ENCODE measurements at regions not wholly inside any gene's neighbourhood (a gene's known extent, or its start where the extent isn't known, plus 50 kb on each side); places are given as distances from the start of the nearest gene placed in this dataset.
"Not testable (repeated sequence)": the region's sequence is repeated elsewhere in the genome, so short reads cannot be mapped to it uniquely, and the experiment has no call there.

DNA sequence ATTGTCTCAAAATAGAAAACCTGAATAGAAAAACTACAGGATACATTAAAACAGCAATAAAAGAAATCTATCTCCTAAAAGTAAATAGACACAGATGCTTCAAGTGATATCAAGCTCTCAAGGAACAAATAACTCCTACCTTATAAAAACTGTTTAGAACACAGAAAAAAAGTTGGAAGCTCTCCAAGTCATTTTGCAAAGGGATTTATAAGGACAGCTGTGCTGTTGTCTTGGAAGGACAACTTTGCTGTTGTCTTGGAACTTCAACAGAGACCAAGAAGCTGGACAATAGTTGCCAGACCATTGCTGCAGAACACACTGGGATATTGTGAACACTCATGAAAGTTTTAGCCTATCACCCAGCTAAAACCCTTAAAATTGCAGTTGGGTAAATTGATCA is 780.7 kb downstream of the FLRT2 start:
- DNase-seq = no peak

DNA sequence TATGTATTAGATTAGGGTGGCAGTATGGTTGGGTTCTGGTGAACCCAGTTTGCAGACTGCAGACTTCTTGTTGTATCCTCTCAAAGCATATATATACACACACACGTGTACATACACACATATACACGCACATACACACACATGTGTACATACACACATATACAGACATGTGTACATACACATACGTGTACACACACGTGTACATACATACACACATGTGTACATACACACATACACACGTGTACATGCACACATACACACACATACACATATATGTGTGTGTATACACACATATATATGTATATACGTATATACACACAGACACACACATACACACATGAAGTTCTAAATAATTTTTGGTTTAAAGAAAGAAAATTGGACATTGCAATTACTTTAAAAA is 780.2 kb downstream of the FLRT2 start:
- DNase-seq = no peak

DNA sequence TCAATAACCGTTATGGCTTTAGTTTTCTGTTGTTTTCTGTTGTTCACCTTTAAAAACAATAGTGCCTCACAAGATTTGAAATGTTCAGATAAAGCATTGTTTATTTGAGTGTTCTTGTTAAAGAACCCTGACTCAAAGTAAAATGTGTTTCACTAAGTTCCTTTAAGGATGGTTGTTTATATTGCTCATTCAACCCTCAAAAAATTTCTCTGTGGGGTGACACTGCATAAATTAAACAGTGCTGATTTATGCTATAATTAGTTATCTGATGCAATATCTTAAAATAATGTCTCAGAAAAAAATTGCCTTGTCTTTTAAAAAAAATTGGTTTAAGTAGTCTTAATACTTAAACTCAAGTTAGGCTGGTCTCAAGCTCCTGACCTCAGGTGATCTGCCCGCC is 775.1 kb downstream of the FLRT2 start:
- no peak for DNase-seq

DNA sequence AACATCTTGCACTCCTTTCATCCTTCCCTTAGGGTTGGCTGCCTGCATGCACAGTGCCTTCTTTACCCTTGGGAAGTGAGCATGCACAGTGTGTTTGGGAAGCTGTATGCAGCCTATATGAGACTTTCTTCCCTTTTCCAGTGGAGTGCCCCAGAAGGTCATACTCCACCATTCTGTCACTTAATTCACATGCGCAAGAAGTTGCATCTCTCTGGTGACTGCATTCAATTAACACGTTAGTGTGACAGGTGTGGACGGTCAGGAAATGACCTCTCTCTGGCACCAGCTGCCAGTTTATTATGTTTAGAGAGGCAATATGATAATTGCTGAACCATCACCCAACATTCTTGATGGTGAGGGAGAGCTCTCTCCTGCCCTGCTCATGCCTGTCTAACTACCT is 770.0 kb downstream of the FLRT2 start:
- DNase-seq = no peak

DNA sequence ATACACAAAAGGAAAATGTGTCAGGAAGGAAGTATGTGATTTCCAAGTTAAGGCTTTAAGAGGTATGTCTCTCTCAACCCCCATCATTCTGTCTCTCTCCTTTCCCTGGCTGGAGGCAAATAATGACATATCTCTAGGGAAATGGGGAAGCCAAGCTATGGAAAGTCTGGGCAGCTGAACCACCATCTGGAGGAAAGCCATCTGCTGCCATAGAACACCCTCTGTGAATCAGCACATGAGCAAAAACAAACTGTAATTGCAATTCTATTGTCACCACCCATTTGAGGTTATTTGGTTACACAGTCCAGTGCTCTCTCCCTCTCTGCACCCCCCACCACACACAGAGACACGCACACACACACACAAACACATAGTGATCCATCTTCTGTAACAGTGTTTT is 766.2 kb downstream of the FLRT2 start:
- no peak for DNase-seq

GRCh38 chr14:86288336-86288735 is 758.4 kb downstream of the FLRT2 start:
- no peak for DNase-seq

DNA sequence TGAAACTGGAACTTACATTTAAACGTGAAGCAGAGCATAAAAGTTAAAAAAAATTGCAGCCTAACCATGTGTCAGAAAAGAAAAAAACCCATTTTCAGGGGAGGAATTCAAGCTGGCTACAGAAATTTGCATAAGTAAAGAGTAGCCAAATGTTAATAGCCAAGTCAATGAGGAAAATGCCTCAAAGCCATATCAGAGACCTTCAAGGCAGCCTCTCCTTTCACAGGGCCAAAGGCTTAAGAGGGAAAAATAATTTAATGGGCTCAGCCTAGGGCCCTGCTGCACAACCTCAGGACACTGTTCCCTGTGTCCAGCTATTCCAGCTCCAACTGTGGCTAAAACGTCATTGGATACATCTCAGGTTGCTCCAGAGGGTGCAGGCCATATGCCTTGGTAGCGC is 749.5 kb downstream of the FLRT2 start:
- no peak for DNase-seq

DNA sequence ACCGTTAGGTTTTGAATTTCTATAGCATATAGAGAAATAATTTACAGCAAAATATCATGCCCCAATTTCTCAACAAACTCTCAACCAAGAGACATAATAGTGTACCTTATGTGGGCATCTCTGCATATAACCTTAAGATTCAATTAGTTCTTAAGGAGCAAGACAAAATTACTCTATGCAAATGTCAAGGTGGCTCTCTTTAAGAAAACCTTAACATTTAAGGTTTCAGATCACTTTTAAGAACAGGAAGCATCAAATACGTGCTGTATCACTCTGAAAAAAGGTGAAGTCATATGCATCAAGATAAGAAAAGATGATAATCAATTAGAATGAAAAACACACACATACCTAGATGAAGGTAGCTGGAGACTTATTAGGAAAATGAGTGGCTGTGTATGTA is 728.0 kb downstream of the FLRT2 start:
- DNase-seq = no peak

- DNase-seq = no peak
Measured at GRCh38 chr14:86243158-86243557, 713.2 kb downstream of the FLRT2 start.

DNA sequence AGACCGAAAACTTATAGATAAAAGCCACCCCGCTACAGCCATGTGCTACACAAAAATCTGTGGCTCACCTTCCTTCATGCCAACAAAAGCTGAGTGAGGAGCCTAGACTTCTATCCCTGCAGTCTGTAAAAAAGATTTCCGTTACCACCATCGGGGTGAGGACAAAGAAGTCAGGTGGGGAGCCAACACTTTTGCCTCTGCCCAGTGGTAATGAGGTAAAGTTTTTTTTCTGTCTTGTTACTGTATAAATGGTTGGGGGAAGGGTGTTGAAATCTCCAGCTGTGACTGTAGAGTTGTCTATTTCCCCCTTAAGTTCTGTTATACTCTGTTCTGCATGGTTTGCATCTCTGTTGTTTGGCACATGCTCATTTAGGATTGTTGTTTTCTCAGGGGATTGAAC is 707.8 kb downstream of the FLRT2 start:
- DNase-seq = no peak

GRCh38 chr14:86221755-86222154 is 691.8 kb downstream of the FLRT2 start:
- DNase-seq = no peak

DNA sequence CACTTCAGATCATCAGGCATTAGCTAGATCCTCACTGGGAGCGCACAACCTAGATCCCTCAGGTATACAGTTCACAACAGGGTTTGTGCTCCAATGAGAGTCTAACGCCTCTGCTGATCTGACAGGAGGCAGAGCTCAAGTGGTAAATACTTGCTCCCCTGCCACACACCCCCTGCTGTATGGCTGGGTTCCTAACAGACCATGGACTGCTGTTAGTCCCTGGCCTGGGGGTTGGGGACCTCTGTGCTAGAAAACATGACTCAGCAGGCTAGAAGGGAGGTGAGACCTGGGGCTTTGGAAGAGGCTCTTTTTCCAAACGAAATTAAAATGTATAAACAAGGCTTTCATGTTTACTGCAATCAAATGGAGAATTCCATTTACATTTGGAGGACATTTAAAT is 691.1 kb downstream of the FLRT2 start:
- DNase-seq = no peak

GRCh38 chr14:86217523-86217922 is 687.6 kb downstream of the FLRT2 start:
- no peak for DNase-seq

- no peak for DNase-seq
Measured at GRCh38 chr14:86203843-86204242, 673.9 kb downstream of the FLRT2 start.

- DNase-seq = no peak
Measured at GRCh38 chr14:86196471-86196870, 666.5 kb downstream of the FLRT2 start.

GRCh38 chr14:86193756-86194155 is 663.8 kb downstream of the FLRT2 start:
- no peak for DNase-seq

GRCh38 chr14:86179980-86180379 is 650.0 kb downstream of the FLRT2 start:
- no peak for DNase-seq

- DNase-seq = no peak
Measured at GRCh38 chr14:86168371-86168770, 638.4 kb downstream of the FLRT2 start.

GRCh38 chr14:86166541-86166940 is 636.6 kb downstream of the FLRT2 start:
- DNase-seq = no peak

- DNase-seq = no peak
Measured at GRCh38 chr14:86153480-86153879, 623.5 kb downstream of the FLRT2 start.

- DNase-seq = no peak
Measured at GRCh38 chr14:86143248-86143647, 613.3 kb downstream of the FLRT2 start.

GRCh38 chr14:86141966-86142365 is 612.0 kb downstream of the FLRT2 start:
- no peak for DNase-seq

DNA sequence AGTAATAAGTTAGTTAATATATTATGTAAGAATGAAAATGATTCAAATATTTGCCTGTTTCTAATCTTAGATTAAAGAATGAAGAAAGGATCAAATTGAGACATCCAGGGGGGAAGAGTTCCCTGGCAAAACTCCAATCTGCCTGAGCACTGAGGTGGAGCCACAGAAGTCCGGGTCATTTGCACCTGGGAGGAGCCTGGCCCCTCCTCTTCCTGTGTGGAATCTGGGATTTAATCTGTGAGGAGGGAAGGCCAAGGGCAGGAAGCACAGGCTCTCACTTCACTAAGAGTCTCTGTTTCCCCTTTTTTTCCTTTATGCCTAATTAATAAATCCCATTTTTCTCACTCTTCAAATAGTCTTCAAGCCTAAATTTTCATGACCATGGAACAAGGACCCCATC is 599.5 kb downstream of the FLRT2 start:
- DNase-seq = no peak

- DNase-seq = no peak
Measured at GRCh38 chr14:86124328-86124727, 594.4 kb downstream of the FLRT2 start.

- no peak for DNase-seq
Measured at GRCh38 chr14:86115972-86116371, 586.0 kb downstream of the FLRT2 start.

DNA sequence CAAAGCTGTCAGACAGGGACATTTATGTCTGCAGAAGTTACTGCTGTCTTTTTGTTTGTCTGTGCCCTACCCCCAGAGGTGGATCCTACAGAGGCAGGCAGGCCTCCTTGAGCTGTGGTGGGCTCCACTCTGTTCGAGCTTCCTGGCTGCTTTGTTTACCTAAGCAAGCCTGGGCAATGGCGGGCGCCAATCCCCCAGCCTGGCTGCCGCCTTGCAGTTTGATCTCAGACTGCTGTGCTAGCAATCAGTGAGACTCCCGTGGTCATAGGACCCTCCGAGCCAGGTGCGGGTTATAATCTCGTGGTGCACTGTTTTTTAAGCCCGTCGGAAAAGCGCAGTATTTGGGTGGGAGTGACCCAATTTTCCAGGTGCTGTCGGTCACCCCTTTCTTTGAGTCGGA is 580.9 kb downstream of the FLRT2 start:
- DNase-seq = not testable (repeated sequence)
